ENCODE measurements at regions not wholly inside any gene's neighbourhood (a gene's known extent, or its start where the extent isn't known, plus 50 kb on each side); places are given as distances from the start of the nearest gene placed in this dataset.

DNA sequence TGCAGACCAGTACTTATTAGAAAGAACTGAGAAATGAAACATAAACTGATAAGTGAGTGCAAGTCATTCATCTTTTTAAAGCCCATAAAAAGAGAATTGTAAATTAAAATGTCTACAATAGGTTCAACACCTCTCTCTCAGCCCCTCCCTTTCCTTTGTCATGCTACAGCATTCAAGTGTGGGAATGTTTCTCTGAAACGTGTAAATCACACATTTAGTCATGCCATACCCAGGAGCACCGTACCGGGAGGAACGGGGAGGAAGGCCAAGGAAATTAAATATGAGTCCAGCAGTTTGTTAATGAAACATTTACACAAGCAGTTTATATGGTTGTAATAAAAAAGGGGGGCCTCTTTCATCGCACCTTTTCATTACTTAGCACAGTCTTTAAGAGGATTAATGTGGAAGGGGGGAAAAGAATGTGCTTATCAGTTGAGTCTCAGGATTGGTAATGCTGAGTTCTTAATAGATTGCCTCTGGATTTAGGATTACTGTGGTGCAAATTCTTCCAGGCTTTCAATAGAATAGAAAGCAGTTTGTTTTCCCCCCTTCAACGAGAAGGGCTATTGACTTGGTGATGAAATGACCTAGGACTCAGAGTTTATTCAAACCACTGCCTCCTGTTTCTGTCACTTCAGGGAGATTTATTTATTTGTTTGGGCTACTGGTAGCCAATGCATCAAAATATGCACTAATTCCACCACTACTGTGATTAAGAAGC is 176.0 kb upstream of the ZNF608 start:
- no peak for DNase-seq
- no peaks in the 10 kb centered on the region for H3K9me3 ChIP-seq
- H3K27me3 ChIP-seq (ENCODE audit: low read depth), result no peaks in the 10 kb centered on the region
- H3K4me3 ChIP-seq, result no peak overlapping the region
- peak in 1 of 2 donors; percentile 23 for ATAC-seq
- peaks cover 12% of the 10 kb centered on the region for H3K4me1 ChIP-seq
- intact Hi-C loops (cut with DNase I), result no loop called here
- TF ChIP-seq, protein P1, sequence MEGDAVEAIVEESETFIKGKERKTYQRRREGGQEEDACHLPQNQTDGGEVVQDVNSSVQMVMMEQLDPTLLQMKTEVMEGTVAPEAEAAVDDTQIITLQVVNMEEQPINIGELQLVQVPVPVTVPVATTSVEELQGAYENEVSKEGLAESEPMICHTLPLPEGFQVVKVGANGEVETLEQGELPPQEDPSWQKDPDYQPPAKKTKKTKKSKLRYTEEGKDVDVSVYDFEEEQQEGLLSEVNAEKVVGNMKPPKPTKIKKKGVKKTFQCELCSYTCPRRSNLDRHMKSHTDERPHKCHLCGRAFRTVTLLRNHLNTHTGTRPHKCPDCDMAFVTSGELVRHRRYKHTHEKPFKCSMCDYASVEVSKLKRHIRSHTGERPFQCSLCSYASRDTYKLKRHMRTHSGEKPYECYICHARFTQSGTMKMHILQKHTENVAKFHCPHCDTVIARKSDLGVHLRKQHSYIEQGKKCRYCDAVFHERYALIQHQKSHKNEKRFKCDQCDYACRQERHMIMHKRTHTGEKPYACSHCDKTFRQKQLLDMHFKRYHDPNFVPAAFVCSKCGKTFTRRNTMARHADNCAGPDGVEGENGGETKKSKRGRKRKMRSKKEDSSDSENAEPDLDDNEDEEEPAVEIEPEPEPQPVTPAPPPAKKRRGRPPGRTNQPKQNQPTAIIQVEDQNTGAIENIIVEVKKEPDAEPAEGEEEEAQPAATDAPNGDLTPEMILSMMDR (IDR thresholded peaks at IDR 0.05), result no peak
- no peaks in the 10 kb centered on the region for H3K36me3 ChIP-seq
- H3K27ac ChIP-seq, result no peak overlapping the region

DNA sequence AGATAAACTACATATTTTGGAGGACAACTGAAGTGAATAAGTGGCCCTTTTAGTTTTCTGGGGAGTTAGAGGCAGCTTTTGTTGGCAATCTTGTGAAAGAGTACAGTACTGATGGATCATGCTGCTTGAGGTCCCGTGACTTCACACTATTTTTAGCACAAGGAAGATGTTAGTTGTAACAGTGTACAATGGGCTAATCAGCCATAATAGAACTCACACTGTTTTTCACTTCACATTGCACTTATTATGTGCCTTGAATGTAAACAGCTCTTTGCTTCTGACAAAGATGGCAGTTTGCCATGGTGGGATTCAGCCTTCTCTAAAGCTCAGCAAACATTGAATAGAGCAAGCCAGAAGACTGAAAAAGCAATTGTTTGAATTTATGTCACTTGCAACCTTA is 176.7 kb upstream of the ZNF608 start:
- no peaks in the 10 kb centered on the region for H3K9me3 ChIP-seq
- no peak overlapping the region for H3K4me3 ChIP-seq
- intact Hi-C loops (cut with DNase I), result no loop called here
- H3K36me3 ChIP-seq, result no peaks in the 10 kb centered on the region
- H3K27ac ChIP-seq, result no peak overlapping the region
- TF ChIP-seq, protein P1 (IDR thresholded peaks at IDR 0.05), result no peak
- DNase-seq, result no peak
- ATAC-seq, result peak; percentile 45 to 56
- H3K27me3 ChIP-seq (ENCODE audit: low read depth), result no peaks in the 10 kb centered on the region
- peaks cover 12% of the 10 kb centered on the region for H3K4me1 ChIP-seq

DNA sequence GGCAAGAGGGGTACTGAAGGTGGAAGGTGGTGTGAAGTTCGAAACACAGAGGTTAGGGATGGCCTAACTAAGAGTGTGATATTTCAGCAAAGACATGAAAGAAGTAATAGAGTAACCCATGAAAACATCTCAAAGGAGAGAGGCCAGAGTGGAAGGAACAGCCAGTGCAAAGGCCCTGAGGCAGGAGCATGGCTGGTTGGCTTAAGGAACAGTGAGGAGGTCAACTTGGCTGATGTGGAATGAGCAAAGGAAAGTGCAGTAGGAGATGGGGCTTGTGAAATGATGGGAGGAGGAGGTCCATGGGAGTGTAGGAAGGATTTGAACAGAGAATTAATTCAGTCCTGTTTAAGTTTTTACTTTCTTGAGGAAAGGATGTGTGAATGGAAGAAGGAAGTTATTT is 178.3 kb upstream of the ZNF608 start:
- H3K9me3 ChIP-seq, result no peaks in the 10 kb centered on the region
- TF ChIP-seq, protein P1 (IDR thresholded peaks at IDR 0.05), result no peak
- H3K27me3 ChIP-seq (ENCODE audit: low read depth), result no peaks in the 10 kb centered on the region
- peaks cover 12% of the 10 kb centered on the region for H3K4me1 ChIP-seq
- H3K27ac ChIP-seq, result no peak overlapping the region
- H3K36me3 ChIP-seq, result no peaks in the 10 kb centered on the region
- H3K4me3 ChIP-seq, result no peak overlapping the region
- ATAC-seq, result no peak
- intact Hi-C loops (cut with DNase I), result no loop called here
- no peak for DNase-seq

DNA sequence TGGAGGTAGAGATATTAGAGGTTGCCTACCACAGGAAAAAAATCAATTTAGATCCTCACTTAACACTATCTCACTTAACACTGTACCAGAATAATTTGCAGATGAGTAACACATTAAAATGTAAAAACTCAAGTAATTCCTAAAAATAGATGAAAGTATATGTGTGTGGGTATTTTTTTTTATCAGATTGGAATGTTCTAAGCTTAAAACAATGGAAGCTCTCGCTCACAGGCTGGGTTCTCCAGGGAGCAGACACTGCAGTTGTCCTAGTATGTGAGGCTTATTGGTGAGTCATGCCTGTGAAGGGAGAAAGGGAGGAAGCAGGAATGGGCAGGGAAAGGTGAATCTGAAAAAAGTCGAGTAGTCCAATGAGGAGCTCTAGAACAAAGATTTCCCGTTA is 181.3 kb upstream of the ZNF608 start:
- Histone ChIP-seq H3K27ac (no peak overlapping the region), H3K9me3 (no peaks in the 10 kb centered on the region), H3K4me1 (peaks cover 7% of the 10 kb centered on the region), H3K27me3 (ENCODE audit: low read depth) (no peaks in the 10 kb centered on the region), H3K36me3 (no peaks in the 10 kb centered on the region), H3K4me3 (no peak overlapping the region)
- no peak for ATAC-seq
- TF ChIP-seq, protein P1 (IDR thresholded peaks at IDR 0.05), result no peak
- intact Hi-C loops (cut with DNase I), result no loop called here
- DNase-seq, result no peak

DNA sequence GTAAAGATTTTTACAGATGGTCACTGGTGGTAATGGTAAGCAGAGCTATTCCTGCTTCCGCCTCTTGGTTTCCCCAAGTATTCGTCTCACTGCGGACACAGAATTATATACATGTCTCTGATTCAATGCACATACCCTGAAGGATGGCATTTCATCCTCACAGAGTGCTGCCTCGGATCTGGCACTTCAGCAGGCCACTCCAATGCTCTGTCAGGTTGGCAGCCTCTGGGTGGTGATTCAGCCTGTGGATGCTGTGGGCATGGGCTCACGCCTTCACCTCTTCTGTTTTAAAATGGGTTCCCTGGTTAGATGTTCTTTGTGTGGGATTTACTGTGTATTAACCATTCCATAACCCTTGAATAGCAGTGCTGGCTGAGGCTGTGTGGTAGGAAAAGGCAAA is 182.6 kb upstream of the ZNF608 start:
- DNase-seq, result no peak
- no peak overlapping the region for H3K27ac ChIP-seq
- TF ChIP-seq, protein P1 (IDR thresholded peaks at IDR 0.05), result no peak
- no peaks in the 10 kb centered on the region for H3K27me3 ChIP-seq (ENCODE audit: low read depth)
- H3K4me1 ChIP-seq, result no peaks in the 10 kb centered on the region
- no peak overlapping the region for H3K4me3 ChIP-seq
- H3K36me3 ChIP-seq, result no peaks in the 10 kb centered on the region
- H3K9me3 ChIP-seq, result no peaks in the 10 kb centered on the region
- intact Hi-C loops (cut with DNase I), result no loop called here
- no peak for ATAC-seq
